ENCODE measurements at regions not wholly inside any gene's neighbourhood (a gene's known extent, or its start where the extent isn't known, plus 50 kb on each side); places are given as distances from the start of the nearest gene placed in this dataset.
"Not testable (repeated sequence)": the region's sequence is repeated elsewhere in the genome, so short reads cannot be mapped to it uniquely, and the experiment has no call there.

GRCh38 chr3:15940641-15941040 is 142.9 kb upstream of the ANKRD28 start:
- ChIA-PET CTCF (no interaction called here), POLR2A (no interaction called here)
- no peaks in the 10 kb centered on the region for H3K36me3 ChIP-seq (ENCODE audit: control insufficient read depth, insufficient read depth, low read length)
- no peak for DNase-seq (ENCODE audit: low read depth)
- H3K27me3 ChIP-seq (ENCODE audit: control insufficient read depth, insufficient read depth, low read length): no peaks in the 10 kb centered on the region
- TF ChIP-seq CTCF (IDR thresholded peaks at IDR 0.05; ENCODE audit: insufficient read depth, low read depth, low read length): no peak
- no peak overlapping the region for H3K4me3 ChIP-seq (ENCODE audit: low read depth, low read length)

- H3K4me3 ChIP-seq (ENCODE audit: low read depth, low read length); H3K27me3 ChIP-seq (ENCODE audit: control insufficient read depth, insufficient read depth, low read length); DNase-seq (ENCODE audit: low read depth); CTCF ChIA-PET; POLR2A ChIA-PET; H3K36me3 ChIP-seq (ENCODE audit: control insufficient read depth, insufficient read depth, low read length): not testable (repeated sequence)
These were observed 143.7 kb upstream of the ANKRD28 start for GRCh38 chr3:15941457-15941856.

DNA sequence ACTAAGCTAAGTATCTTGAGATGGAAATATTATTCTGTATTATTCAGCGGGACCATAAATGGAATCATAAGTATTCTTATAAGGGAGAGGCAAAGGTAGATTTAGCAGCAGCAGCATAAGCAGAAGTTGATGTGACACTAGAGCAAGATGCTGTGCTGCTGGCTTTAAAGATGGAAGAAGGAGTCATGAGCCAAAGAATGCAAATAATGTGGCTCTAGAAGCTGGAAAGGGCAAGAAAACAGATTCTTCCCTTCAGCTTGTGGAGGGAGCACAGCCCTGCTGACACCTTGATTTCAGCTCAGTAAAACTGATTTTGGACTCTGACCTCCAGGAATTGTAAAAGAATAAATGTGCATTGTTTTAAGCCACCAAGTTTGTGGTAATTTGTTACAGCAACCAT is 144.2 kb upstream of the ANKRD28 start:
- no peak overlapping the region for H3K4me3 ChIP-seq (ENCODE audit: low read depth, low read length)
- ChIA-PET POLR2A (interaction anchor here (0.5 to 1.1 kb wide), 2 partner anchors 11 to 126 kb away, joined by 3 to 4 read pairs; no protein-coding TSS in a partner anchor), CTCF (no interaction called here)
- no peak for TF ChIP-seq CTCF (IDR thresholded peaks at IDR 0.05; ENCODE audit: insufficient read depth, low read depth, low read length)
- no peaks in the 10 kb centered on the region for H3K27me3 ChIP-seq (ENCODE audit: control insufficient read depth, insufficient read depth, low read length)
- no peak for DNase-seq (ENCODE audit: low read depth)
- no peaks in the 10 kb centered on the region for H3K36me3 ChIP-seq (ENCODE audit: control insufficient read depth, insufficient read depth, low read length)

DNA sequence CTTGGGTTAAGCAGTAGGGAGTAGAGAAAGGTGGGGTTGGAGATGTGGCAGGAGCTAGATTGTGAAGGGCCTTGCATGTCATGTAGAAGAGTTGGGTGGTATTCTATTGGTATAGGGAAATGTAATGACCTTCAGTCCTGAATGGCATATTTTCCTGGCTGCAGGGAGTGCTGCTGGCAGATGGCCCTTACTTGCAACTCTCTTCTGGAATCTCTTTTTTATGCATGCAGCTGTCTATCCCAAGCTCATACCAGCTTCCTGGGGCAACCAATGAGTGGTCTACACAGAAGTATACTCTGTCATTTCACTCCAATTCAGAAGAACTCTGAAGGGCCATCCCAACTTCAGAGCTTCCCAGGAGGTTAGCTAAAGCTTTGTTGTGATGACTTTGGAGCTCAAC is 144.7 kb upstream of the ANKRD28 start:
- ChIA-PET CTCF (no interaction called here), POLR2A (interaction anchor here (0.5 to 1.1 kb wide), 2 partner anchors 11 to 127 kb away, joined by 3 to 4 read pairs; no protein-coding TSS in a partner anchor)
- no peak for TF ChIP-seq CTCF (IDR thresholded peaks at IDR 0.05; ENCODE audit: insufficient read depth, low read depth, low read length)
- H3K36me3 ChIP-seq (ENCODE audit: control insufficient read depth, insufficient read depth, low read length): no peaks in the 10 kb centered on the region
- DNase-seq (ENCODE audit: low read depth): no peak
- H3K4me3 ChIP-seq (ENCODE audit: low read depth, low read length): no peak overlapping the region
- no peaks in the 10 kb centered on the region for H3K27me3 ChIP-seq (ENCODE audit: control insufficient read depth, insufficient read depth, low read length)

GRCh38 chr3:15942936-15943335 is 145.2 kb upstream of the ANKRD28 start:
- no peak for DNase-seq (ENCODE audit: low read depth)
- H3K4me3 ChIP-seq (ENCODE audit: low read depth, low read length): no peak overlapping the region
- no peaks in the 10 kb centered on the region for H3K27me3 ChIP-seq (ENCODE audit: control insufficient read depth, insufficient read depth, low read length)
- ChIA-PET CTCF (no interaction called here), POLR2A (interaction anchor here (1.1 kb wide), 1 partner anchor 10 kb away, joined by 3 read pairs; no protein-coding TSS in a partner anchor)
- no peak for TF ChIP-seq CTCF (IDR thresholded peaks at IDR 0.05; ENCODE audit: insufficient read depth, low read depth, low read length)
- no peaks in the 10 kb centered on the region for H3K36me3 ChIP-seq (ENCODE audit: control insufficient read depth, insufficient read depth, low read length)

DNA sequence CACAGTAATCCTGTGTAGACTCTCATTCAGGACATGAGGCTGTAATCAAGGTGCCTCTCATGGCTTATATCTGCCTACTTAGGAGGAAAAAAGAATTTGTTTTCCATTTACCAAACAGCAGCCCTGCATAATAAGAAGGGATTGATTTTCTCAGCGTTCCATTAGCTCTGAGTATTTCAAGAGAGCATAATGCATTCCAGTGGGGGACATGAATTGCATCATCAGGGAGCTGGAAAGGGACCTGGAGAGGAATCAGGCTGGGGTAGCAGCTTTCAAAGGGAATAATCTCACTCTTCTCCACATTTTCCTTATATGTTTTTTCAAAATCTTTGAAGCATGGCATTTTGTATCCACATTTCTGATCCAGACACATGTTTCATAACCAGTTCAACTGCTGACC is 150.6 kb upstream of the ANKRD28 start:
- no peak for TF ChIP-seq CTCF (IDR thresholded peaks at IDR 0.05; ENCODE audit: insufficient read depth, low read depth, low read length)
- Histone ChIP-seq H3K27me3 (ENCODE audit: control insufficient read depth, insufficient read depth, low read length) (no peaks in the 10 kb centered on the region; the same call in 1 of the 2 replicates), H3K36me3 (ENCODE audit: control insufficient read depth, insufficient read depth, low read length) (no peaks in the 10 kb centered on the region), H3K4me3 (ENCODE audit: low read depth, low read length) (no peak overlapping the region)
- ChIA-PET CTCF (interaction anchor here (1.1 kb wide), 1 partner anchor 11 kb away, joined by 3 read pairs; no protein-coding TSS in a partner anchor), POLR2A (no interaction called here)
- DNase-seq (ENCODE audit: low read depth): no peak
